ENCODE measurements at regions not wholly inside any gene's neighbourhood (a gene's known extent, or its start where the extent isn't known, plus 50 kb on each side); places are given as distances from the start of the nearest gene placed in this dataset.

GRCh38 chr10:4475827-4476490, 350.0 kb upstream of the AKR1E2 start:
- ChIA-PET POLR2A (no interaction called here), CTCF (no interaction called here)
- in situ Hi-C loops (cut with HindIII; ENCODE audit: low pct_unique_long_range_greater_than_20kb, low sequenced_read_pairs) (no loop called here), intact Hi-C loops (cut with micrococcal nuclease; ENCODE audit: unreplicated experiment) (no loop called here)
- TF ChIP-seq CTCF (IDR thresholded peaks at IDR 0.05) (no peak), REST (IDR thresholded peaks at IDR 0.05; ENCODE audit: insufficient read depth in 1 of 2, low read depth in 2 of 2, low read length in 1 of 2) (no peak), TCF7L2 (IDR thresholded peaks at IDR 0.05; ENCODE audit: low read depth, low read length) (no peak), SIN3A (IDR thresholded peaks at IDR 0.05; ENCODE audit: borderline replicate concordance, insufficient read depth, low read depth, low read length) (no peak), POLR2AphosphoS5 (IDR thresholded peaks at IDR 0.05; ENCODE audit: low read depth, low read length) (no peak)
- peaks cover 12% of the 10 kb centered on the region; the same call in 1 of the 2 replicates for H3K9me3 ChIP-seq (ENCODE audit: control insufficient read depth, insufficient read depth, low read depth, low read length)
- no peak for DNase-seq (ENCODE audit: low read depth, low spot score)
- H3K27me3 ChIP-seq (ENCODE audit: control insufficient read depth, insufficient read depth, low read length), result no peaks in the 10 kb centered on the region
- H3K4me1 ChIP-seq (ENCODE audit: control insufficient read depth, insufficient read depth, low read length), result no peaks in the 10 kb centered on the region
- BruUV-seq (replicated peaks), result no TSS peak
- no peak for ATAC-seq
- no peak overlapping the region for H3K4me3 ChIP-seq (ENCODE audit: low read depth in 2 of 2, low read length in 2 of 2)
- no peaks in the 10 kb centered on the region for H3K36me3 ChIP-seq (ENCODE audit: control insufficient read depth, insufficient read depth, low read length)
- peak overlapping the region; percentile 48; the same call in 1 of the 2 replicates for H3K27ac ChIP-seq (ENCODE audit: low read length)

GRCh38 chr10:4474829-4475228, 351.2 kb upstream of the AKR1E2 start:
- no peak for ATAC-seq
- no peaks in the 10 kb centered on the region for H3K36me3 ChIP-seq (ENCODE audit: control insufficient read depth, insufficient read depth, low read length)

More at GRCh38 chr10:4474829-4475228, 351.2 kb upstream of the AKR1E2 start:
- ChIA-PET POLR2A (no interaction called here), CTCF (no interaction called here)
- no peaks in the 10 kb centered on the region for H3K27me3 ChIP-seq (ENCODE audit: control insufficient read depth, insufficient read depth, low read length)
- H3K27ac ChIP-seq (ENCODE audit: low read length), result no peak overlapping the region
- TF ChIP-seq POLR2AphosphoS5 (IDR thresholded peaks at IDR 0.05; ENCODE audit: low read depth, low read length) (no peak), TCF7L2 (IDR thresholded peaks at IDR 0.05; ENCODE audit: low read depth, low read length) (no peak), CTCF (IDR thresholded peaks at IDR 0.05) (no peak), REST (IDR thresholded peaks at IDR 0.05; ENCODE audit: insufficient read depth in 1 of 2, low read depth in 2 of 2, low read length in 1 of 2) (no peak), SIN3A (IDR thresholded peaks at IDR 0.05; ENCODE audit: borderline replicate concordance, insufficient read depth, low read depth, low read length) (no peak)
- DNase-seq (ENCODE audit: low read depth, low spot score), result no peak
- H3K9me3 ChIP-seq (ENCODE audit: control insufficient read depth, insufficient read depth, low read depth, low read length), result peaks cover 10% of the 10 kb centered on the region; the same call in 1 of the 2 replicates
- intact Hi-C loops (cut with micrococcal nuclease; ENCODE audit: unreplicated experiment) (no loop called here), in situ Hi-C loops (cut with HindIII; ENCODE audit: low pct_unique_long_range_greater_than_20kb, low sequenced_read_pairs) (no loop called here)
- no peaks in the 10 kb centered on the region for H3K4me1 ChIP-seq (ENCODE audit: control insufficient read depth, insufficient read depth, low read length)
- H3K4me3 ChIP-seq (ENCODE audit: low read depth in 2 of 2, low read length in 2 of 2), result no peak overlapping the region
- BruUV-seq (replicated peaks), result no TSS peak

Data from Panc1 (cell line).